ENCODE measurements at regions not wholly inside any gene's neighbourhood (a gene's known extent, or its start where the extent isn't known, plus 50 kb on each side); places are given as distances from the start of the nearest gene placed in this dataset.
"Not testable (repeated sequence)": the region's sequence is repeated elsewhere in the genome, so short reads cannot be mapped to it uniquely, and the experiment has no call there.

DNA sequence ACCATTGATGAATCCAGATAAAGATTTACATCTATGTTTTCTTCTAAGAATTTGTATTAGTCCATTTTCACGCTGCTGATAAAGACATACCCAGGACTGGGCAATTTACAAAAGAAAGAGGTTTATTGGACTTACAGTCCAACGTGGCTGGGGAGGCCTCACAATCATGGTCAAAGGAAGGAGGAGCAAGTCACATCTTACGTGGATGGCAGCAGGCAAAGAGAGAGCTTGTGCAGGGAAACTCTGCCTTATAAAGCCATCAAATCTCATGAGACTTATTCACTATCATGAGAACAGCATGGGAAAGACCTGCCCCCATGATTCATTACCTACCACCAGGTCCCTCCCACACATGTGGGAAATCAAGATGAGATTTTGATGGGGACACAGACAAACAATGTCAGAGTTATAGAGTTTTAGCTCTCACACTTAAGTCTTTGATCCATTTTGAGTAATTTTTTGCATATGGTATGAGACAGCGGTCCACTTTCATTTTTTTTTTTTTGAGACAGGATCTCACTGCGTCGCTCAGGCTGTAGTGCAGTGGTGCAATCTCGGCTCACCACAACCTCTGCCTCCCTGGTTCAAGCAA lies 53.5 kb upstream of the JADE2 start:
- DNase-seq, result not testable (repeated sequence)

DNA sequence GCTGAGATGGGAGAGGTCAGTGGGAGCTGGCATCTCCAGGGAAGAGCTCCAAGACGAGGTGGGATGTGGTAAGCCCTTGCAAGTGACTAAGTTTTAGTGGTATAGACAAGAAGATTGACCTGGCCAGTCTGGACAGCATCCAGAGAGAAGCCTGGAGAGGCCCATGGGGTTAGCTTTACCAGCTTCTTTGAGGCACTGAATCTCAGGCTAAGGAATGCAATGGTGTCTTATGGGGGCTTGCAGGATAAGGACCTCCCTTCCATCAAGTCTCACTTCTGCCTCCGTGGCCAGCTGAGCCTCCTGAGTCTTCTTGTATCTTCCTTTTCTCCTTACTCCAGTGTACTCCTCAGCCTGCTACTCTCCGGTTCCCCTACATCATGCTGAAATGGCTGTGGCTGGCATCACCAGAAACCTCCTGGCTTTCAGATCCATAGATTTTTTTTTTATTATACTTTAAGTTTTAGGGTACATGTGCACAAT lies 56.5 kb upstream of the JADE2 start:
- DNase-seq, result no peak

DNA sequence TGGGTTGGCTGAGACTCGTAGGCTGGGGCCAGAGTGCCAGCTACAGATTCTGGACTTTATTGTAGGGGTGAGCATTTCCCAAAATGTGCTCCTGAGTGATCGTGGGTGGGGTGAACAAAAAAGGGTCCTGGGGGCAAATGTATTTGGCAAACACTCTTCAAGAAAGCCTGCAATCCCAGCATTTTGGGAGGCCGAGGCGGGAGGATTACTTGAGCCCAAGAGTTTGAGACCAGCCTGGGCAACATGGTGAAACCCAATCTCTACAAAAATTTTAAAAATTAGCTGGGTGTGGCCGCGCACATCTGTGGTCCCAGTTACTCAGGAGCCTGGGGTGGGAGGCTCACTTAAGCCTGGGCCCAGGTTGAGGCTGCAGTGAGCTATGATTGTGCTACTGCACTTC lies 55.5 kb upstream of the CDKN2AIPNL start:
- no peak for DNase-seq

DNA sequence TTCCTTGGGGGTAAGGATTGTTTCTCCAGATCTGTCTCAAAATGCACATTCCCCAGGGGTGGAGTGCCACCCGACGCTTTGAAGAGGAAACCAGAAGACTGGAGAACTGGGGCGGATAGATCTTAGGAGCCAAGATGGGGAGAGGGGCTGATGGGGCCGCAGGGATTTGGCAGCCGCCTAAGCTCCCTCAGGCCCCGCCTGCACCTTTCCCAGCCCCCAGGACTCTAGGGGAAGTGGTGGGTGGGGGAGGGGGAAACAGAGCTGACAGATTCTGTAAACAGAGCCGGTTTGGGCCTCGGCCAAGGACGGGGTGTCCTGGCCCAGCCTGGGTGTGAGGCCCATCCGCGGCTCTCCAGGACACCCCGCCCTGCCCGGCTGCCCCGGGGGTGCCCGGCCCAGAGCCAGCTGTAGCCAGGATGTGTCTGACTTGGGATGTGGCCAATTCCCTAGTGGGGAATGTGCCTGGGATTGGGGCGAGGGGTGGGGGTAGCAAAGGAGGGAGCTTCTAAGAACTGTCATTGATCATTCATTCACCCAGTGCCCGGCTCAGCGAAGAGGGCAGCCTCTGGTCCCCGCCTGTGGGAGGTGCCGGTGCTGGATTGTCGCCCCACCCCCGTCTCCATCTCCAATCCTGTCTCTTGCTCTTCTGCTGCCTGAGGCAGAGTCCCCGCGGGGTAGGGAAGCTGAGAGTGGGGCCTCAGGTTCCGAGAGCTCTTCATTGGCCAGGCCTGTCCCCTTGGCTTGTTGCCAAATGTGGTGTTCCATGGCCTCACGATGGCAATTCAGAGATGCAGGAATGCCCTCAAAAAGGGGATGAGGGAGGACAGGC lies 54.8 kb upstream of the CDKN2AIPNL start:
- DNase-seq, result peak; percentile 35

GRCh38 chr5:134465816-134466240 lies 54.1 kb upstream of the CDKN2AIPNL start:
- peak; percentile 60 for DNase-seq

GRCh38 chr5:134464988-134465815 lies 53.5 kb upstream of the CDKN2AIPNL start:
- DNase-seq, result no peak

- DNase-seq, result no peak
These were observed 52.5 kb upstream of the CDKN2AIPNL start for GRCh38 chr5:134463991-134464760.

DNA sequence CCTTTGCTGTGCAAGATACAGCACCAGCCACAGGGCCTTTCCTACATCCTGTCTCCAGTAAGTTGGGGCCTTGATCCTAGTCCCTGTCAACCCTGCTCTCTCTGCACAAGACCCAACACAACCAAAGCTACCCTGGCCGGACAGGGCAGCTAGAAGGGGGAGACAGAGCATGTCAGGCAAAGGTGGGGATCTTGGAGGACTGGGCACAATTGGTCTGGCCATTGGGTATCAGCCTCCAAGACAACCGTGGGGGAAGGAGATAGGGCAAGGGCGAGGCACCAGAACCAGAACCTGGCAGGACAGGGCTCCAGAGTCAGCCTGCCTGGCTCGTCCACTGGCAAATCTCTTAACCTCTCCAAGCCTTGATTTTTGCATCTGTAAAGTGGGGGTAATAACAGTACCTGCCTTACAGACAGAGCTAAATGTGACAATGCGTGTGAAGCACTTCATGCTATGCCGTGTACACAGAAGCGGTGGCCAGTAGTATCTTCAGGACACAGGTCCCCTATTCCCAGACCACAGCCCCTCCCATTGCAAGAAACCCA lies 51.6 kb upstream of the CDKN2AIPNL start:
- DNase-seq, result no peak

GRCh38 chr5:134462761-134463160 lies 51.1 kb upstream of the CDKN2AIPNL start:
- DNase-seq, result no peak

GRCh38 chr5:134462047-134462575 lies 50.4 kb upstream of the CDKN2AIPNL start:
- no peak for DNase-seq
